Natural killer cell treated with Interleukin-12 subunit alpha and Interleukin-12 subunit beta and Interleukin-15 and Interleukin-18, amount 100 ng/mL, for 72 hours (primary cell): ENCODE measurements at regions not wholly inside any gene's neighbourhood (a gene's known extent, or its start where the extent isn't known, plus 50 kb on each side); places are given as distances from the start of the nearest gene placed in this dataset.

Experiments used
- ATAC-seq, 2 donors: fragments of 150-1000 bp; cut with Tn5 transposase in 1 of 2; sonication (Bioruptor Pico), chemical (Tn5 transposase) in 1 of 2; 2 replicates each; pipeline ENCODE4 v1.10.0; 2021
- DNase-seq: peaks from one replicate; pipeline ENCODE4 v3.0.0; 2022; ENCODE audit warnings: low spot score
- H3K27ac Mint-ChIP-seq, 2 donors: 1 replicate in 1 of 2; 2 replicates in 1 of 2; pipeline ENCODE4 v1.8.0; 2022; ENCODE audit warnings: mixed read lengths in 2 of 2, mild to moderate bottlenecking in 1 of 2, moderate library complexity in 1 of 2
- H3K27me3 Mint-ChIP-seq, 2 donors: 1 replicate in 1 of 2; 2 replicates in 1 of 2; pipeline ENCODE4 v1.8.0; 2022; ENCODE audit warnings: mixed read lengths in 2 of 2
- H3K36me3 Mint-ChIP-seq: one replicate; pipeline ENCODE4 v1.8.0; 2022; ENCODE audit warnings: mixed read lengths
- H3K4me1 Mint-ChIP-seq, 2 donors: 1 replicate in 1 of 2; 2 replicates in 1 of 2; pipeline ENCODE4 v1.8.0; 2022; ENCODE audit warnings: low read depth in 2 of 2, mixed read lengths in 2 of 2, mild to moderate bottlenecking in 1 of 2
- H3K4me3 Mint-ChIP-seq: one replicate; pipeline ENCODE4 v1.8.0; 2022; ENCODE audit warnings: mixed read lengths
- H3K9me3 Mint-ChIP-seq: 2 replicates; pipeline ENCODE4 v1.8.0; 2022; ENCODE audit warnings: mixed read lengths

DNA sequence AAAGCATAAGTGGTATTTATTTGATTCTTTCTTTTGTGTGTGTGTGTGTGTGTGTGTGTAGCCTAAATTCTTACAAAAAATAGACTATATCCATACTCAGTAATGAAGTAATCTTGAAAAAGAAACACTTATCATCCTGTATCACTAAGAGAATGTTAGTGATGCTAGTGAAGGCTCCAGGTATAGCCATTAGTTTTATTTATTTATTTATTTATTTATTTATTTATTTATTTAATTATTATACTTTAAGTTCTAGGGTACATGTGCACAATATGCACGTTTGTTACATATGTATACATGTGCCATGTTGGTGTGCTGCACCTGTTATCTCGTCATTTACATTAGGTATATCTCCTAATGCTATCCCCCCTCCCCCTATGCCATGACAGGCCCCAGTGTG, 436.0 kb downstream of the HTR7 start:
- Mint-ChIP-seq H3K9me3 (peaks cover 7% of the 10 kb centered on the region), H3K4me1 (no peaks in the 10 kb centered on the region), H3K4me3 (no peak overlapping the region), H3K27ac (no peak overlapping the region), H3K27me3 (no peaks in the 10 kb centered on the region), H3K36me3 (peaks cover 6% of the 10 kb centered on the region)
- DNase-seq (no peak), ATAC-seq (no peak)

DNA sequence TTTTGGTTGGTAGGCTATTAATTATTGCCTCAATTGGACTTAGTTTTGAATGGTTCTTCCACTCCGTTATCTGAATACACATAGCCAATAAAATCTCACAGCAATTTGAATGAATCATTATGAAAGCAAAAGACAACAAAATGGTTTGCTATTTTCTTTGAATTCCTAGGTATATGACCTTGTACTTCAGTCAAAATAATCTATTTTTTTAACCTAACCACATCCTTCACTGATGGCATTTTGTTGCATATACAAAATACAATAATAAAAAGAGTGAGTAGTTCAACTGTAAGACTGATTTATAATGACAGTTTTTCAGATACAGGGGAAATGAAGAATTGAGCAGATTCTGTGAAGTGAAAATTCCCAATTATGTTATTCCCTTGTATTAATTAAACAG, 433.1 kb downstream of the HTR7 start:
- Mint-ChIP-seq H3K27me3 (no peaks in the 10 kb centered on the region), H3K4me3 (no peak overlapping the region), H3K36me3 (peaks cover 6% of the 10 kb centered on the region), H3K9me3 (peaks cover 10% of the 10 kb centered on the region), H3K27ac (no peak overlapping the region), H3K4me1 (no peaks in the 10 kb centered on the region)
- ATAC-seq (no peak), DNase-seq (no peak)

DNA sequence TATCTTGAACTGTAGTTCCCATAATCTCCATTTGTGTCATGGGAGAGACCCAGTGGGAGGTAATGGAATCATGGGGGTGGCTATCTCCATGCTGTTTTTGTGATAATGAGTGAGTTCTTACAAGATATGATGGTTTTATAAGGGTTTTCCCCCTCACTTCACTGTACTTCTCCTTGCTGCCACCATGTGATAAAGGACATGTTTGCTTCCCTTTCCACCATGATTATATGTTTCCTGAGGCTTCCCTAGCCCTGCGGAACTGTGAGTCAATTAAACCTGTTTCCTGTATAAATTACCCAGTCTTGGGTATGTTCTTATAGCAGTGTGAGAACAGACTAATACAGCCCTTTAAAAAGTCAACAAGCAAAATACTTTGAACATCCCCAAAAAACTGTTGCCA, 427.7 kb downstream of the HTR7 start:
- ATAC-seq (no peak), DNase-seq (no peak)
- Mint-ChIP-seq H3K4me3 (no peak overlapping the region), H3K27me3 (no peaks in the 10 kb centered on the region), H3K9me3 (peaks cover 17% of the 10 kb centered on the region), H3K27ac (no peak overlapping the region), H3K4me1 (no peaks in the 10 kb centered on the region), H3K36me3 (peaks cover 6% of the 10 kb centered on the region)

DNA sequence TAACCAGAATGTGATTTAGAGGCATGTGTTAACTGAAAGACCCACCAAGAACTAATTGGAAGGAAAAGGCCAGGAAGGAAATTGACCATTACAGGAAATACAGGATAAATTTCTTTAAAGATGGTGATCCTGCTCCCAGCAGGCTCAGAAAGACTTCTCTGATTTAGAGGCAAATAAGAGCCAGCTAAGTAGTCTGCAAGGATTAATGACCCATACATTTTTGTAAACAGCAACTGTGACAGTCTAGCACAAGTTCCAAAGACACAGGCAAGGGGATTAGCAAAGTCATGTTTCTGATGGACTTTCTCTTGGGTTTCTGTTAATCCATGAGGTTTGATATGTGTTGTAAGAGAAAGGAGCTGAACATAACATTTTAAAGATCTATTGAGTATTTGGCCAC, 425.0 kb downstream of the HTR7 start:
- DNase-seq (no peak), ATAC-seq (no peak)
- Mint-ChIP-seq H3K36me3 (no peaks in the 10 kb centered on the region), H3K9me3 (peaks cover 11% of the 10 kb centered on the region), H3K27ac (no peak overlapping the region), H3K27me3 (no peaks in the 10 kb centered on the region), H3K4me3 (no peak overlapping the region), H3K4me1 (no peaks in the 10 kb centered on the region)

DNA sequence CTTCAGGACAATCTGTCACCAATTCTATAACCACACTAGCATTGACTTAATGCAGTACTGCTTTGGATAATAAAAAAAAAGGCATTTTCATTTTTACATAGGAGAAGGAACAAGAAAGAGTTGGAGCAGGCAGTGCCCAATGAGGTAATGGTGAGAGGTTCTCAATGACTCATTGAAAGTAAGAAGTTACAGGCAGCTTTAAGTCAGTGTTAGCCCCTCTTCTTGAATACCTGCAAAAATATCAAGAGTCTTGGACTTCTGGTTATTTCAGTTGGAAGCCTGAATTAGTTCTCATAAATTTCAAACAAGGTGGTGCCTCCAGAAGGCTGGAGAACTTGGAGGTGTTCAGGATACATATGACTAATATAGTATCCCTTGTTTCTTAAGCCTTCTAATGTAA, 422.5 kb downstream of the HTR7 start:
- ATAC-seq (no peak), DNase-seq (no peak)
- Mint-ChIP-seq H3K4me1 (no peaks in the 10 kb centered on the region), H3K9me3 (peaks cover 13% of the 10 kb centered on the region), H3K27me3 (no peaks in the 10 kb centered on the region), H3K4me3 (no peak overlapping the region), H3K27ac (no peak overlapping the region), H3K36me3 (no peaks in the 10 kb centered on the region)

DNA sequence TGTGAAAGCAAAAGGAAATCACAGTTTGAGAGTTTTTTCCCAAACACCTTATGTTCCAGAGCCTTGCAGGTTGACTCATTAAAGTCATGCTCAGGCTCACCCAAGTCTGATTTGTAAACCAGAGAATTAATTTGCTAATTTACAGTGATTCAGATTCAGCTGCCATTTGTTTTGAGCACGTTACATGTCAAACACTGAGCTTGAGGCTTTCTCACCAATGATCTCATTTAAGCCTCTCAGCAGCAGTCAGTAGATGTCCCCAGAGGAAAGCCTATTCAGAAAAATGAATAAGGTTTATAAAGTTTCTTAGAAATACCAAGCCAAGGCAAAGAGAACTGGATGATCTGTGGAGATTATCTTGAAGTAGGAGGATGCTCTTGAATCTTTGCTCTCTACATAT, 420.4 kb downstream of the HTR7 start:
- Mint-ChIP-seq H3K27me3 (no peaks in the 10 kb centered on the region), H3K4me3 (no peak overlapping the region), H3K27ac (no peak overlapping the region), H3K9me3 (peaks cover 18% of the 10 kb centered on the region), H3K36me3 (peaks cover 6% of the 10 kb centered on the region), H3K4me1 (no peaks in the 10 kb centered on the region)
- DNase-seq = no peak
- no peak for ATAC-seq

GRCh38 chr10:90440870-90441269, 417.0 kb downstream of the HTR7 start:
- H3K4me3 Mint-ChIP-seq = no peak overlapping the region
- H3K27me3 Mint-ChIP-seq = no peaks in the 10 kb centered on the region
- ATAC-seq = no peak
- H3K36me3 Mint-ChIP-seq = peaks cover 6% of the 10 kb centered on the region
- H3K9me3 Mint-ChIP-seq = peaks cover 21% of the 10 kb centered on the region
- H3K27ac Mint-ChIP-seq = no peak overlapping the region
- DNase-seq = no peak
- no peaks in the 10 kb centered on the region for H3K4me1 Mint-ChIP-seq

- Mint-ChIP-seq H3K4me3 (no peak overlapping the region), H3K36me3 (peaks cover 6% of the 10 kb centered on the region), H3K9me3 (peaks cover 23% of the 10 kb centered on the region), H3K27me3 (no peaks in the 10 kb centered on the region), H3K4me1 (no peaks in the 10 kb centered on the region), H3K27ac (no peak overlapping the region)
- ATAC-seq (no peak), DNase-seq (no peak)
Observed at GRCh38 chr10:90443342-90443741, 414.5 kb downstream of the HTR7 start.

GRCh38 chr10:90447831-90448230, 410.0 kb downstream of the HTR7 start:
- Mint-ChIP-seq H3K4me3 (no peak overlapping the region), H3K27me3 (no peaks in the 10 kb centered on the region), H3K36me3 (no peaks in the 10 kb centered on the region), H3K9me3 (peaks cover 18% of the 10 kb centered on the region), H3K4me1 (no peaks in the 10 kb centered on the region), H3K27ac (no peak overlapping the region)
- DNase-seq (no peak), ATAC-seq (no peak)

DNA sequence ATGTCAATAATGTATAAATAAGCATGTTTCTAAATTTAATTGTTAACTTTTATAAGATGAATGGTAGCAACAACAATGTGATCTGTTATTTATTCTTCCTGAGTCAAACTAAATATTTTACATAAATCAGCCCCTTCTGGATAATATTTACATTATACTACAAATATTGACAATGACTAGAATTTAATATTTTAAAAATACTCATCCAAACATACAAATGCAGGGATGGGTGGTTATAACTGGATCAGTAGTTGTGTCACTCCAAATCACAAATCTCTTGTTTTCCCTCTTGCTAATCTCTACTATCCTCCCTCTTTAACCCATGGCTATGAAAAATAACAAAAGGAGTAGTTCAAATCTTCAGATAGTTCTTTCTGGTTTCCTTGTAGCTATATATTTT, 407.0 kb downstream of the HTR7 start:
- Mint-ChIP-seq H3K27ac (no peak overlapping the region), H3K4me3 (no peak overlapping the region), H3K4me1 (no peaks in the 10 kb centered on the region), H3K9me3 (peaks cover 16% of the 10 kb centered on the region), H3K27me3 (no peaks in the 10 kb centered on the region), H3K36me3 (peaks cover 5% of the 10 kb centered on the region)
- no peak for ATAC-seq
- DNase-seq = no peak

GRCh38 chr10:90451283-90451682, 406.6 kb downstream of the HTR7 start:
- H3K27ac Mint-ChIP-seq = no peak overlapping the region
- H3K9me3 Mint-ChIP-seq = peaks cover 17% of the 10 kb centered on the region
- H3K4me1 Mint-ChIP-seq = no peaks in the 10 kb centered on the region
- H3K36me3 Mint-ChIP-seq = peaks cover 5% of the 10 kb centered on the region
- H3K4me3 Mint-ChIP-seq = no peak overlapping the region
- H3K27me3 Mint-ChIP-seq = no peaks in the 10 kb centered on the region
- no peak for ATAC-seq
- no peak for DNase-seq

DNA sequence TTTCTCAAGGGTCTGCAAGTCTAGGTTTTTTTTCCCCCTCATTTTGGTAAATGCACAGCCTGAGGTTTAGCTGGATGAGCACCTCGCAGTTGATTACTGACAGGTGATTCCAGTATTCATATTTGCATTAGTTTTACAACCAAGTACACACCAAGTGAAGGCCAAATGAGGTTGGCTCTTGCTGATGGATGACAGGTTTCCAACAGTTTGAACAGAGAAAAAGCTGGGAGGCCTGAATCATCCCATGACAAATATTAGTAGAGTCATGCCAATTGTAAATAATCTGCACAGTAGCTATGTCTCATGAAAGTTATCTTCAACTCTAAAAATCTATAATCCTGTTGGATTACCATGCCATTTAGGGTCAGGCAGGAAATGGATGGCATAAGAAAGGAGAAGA, 399.8 kb downstream of the HTR7 start:
- Mint-ChIP-seq H3K4me1 (no peaks in the 10 kb centered on the region), H3K9me3 (peaks cover 10% of the 10 kb centered on the region), H3K27ac (no peak overlapping the region), H3K27me3 (no peaks in the 10 kb centered on the region), H3K36me3 (peaks cover 3% of the 10 kb centered on the region), H3K4me3 (no peak overlapping the region)
- DNase-seq = no peak
- ATAC-seq = no peak

GRCh38 chr10:90458571-90458970, 399.3 kb downstream of the HTR7 start:
- ATAC-seq (no peak), DNase-seq (no peak)
- Mint-ChIP-seq H3K27ac (no peak overlapping the region), H3K4me1 (no peaks in the 10 kb centered on the region), H3K9me3 (peaks cover 7% of the 10 kb centered on the region), H3K27me3 (no peaks in the 10 kb centered on the region), H3K36me3 (no peaks in the 10 kb centered on the region), H3K4me3 (no peak overlapping the region)

- Mint-ChIP-seq H3K4me1 (no peaks in the 10 kb centered on the region), H3K9me3 (no peaks in the 10 kb centered on the region), H3K27me3 (no peaks in the 10 kb centered on the region), H3K27ac (no peak overlapping the region), H3K4me3 (no peak overlapping the region), H3K36me3 (no peaks in the 10 kb centered on the region)
- no peak for DNase-seq
- ATAC-seq = no peak
Observed at GRCh38 chr10:90461437-90462155, 396.2 kb downstream of the HTR7 start.

GRCh38 chr10:90462749-90463470, 394.9 kb downstream of the HTR7 start:
- no peak overlapping the region for H3K27ac Mint-ChIP-seq
- no peak overlapping the region for H3K4me3 Mint-ChIP-seq
- DNase-seq (no peak), ATAC-seq (no peak)
- no peaks in the 10 kb centered on the region for H3K27me3 Mint-ChIP-seq
- no peaks in the 10 kb centered on the region for H3K9me3 Mint-ChIP-seq
- H3K36me3 Mint-ChIP-seq = no peaks in the 10 kb centered on the region
- H3K4me1 Mint-ChIP-seq = no peaks in the 10 kb centered on the region
